Activated T-helper 17 cell treated with anti-CD3 and anti-CD28 coated beads, Interleukin-2, amount 50 U/mL, for 72 hours (primary cell): ENCODE measurements at regions not wholly inside any gene's neighbourhood (a gene's known extent, or its start where the extent isn't known, plus 50 kb on each side); places are given as distances from the start of the nearest gene placed in this dataset.

Experiments used
- ATAC-seq: fragments of 150-1000 bp; cut with Tn5 transposase; replicated peaks from 2 replicates; pipeline ENCODE4 v1.10.0; 2021; ENCODE audit warnings: mild to moderate bottlenecking, moderate library complexity
- H3K27ac Mint-ChIP-seq: one replicate; pipeline ENCODE4 v1.8.0; 2022; ENCODE audit warnings: mixed read lengths
- H3K27me3 Mint-ChIP-seq: one replicate; pipeline ENCODE4 v1.8.0; 2022; ENCODE audit warnings: mixed read lengths
- H3K36me3 Mint-ChIP-seq: one replicate; pipeline ENCODE4 v1.8.0; 2022; ENCODE audit warnings: low read depth, mild to moderate bottlenecking, mixed read lengths
- H3K4me1 Mint-ChIP-seq: one replicate; pipeline ENCODE4 v1.8.0; 2022; ENCODE audit warnings: mixed read lengths
- H3K4me3 Mint-ChIP-seq: one replicate; pipeline ENCODE4 v1.8.0; 2022; ENCODE audit warnings: mild to moderate bottlenecking, mixed read lengths
- H3K9me3 Mint-ChIP-seq: one replicate; pipeline ENCODE4 v1.8.0; 2022; ENCODE audit warnings: mixed read lengths

GRCh38 chr2:121977326-121977725, 221.9 kb downstream of the TSN start:
- Mint-ChIP-seq H3K9me3 (no peaks in the 10 kb centered on the region), H3K27ac (no peak overlapping the region), H3K4me3 (no peak overlapping the region), H3K4me1 (peaks cover 14% of the 10 kb centered on the region), H3K27me3 (no peaks in the 10 kb centered on the region), H3K36me3 (no peaks in the 10 kb centered on the region)
- ATAC-seq, result no peak

GRCh38 chr2:121992700-121993099, 237.2 kb downstream of the TSN start:
- ATAC-seq, result no peak
- Mint-ChIP-seq H3K4me1 (no peaks in the 10 kb centered on the region), H3K27me3 (peaks cover 26% of the 10 kb centered on the region), H3K27ac (no peak overlapping the region), H3K4me3 (no peak overlapping the region), H3K36me3 (no peaks in the 10 kb centered on the region), H3K9me3 (no peaks in the 10 kb centered on the region)

GRCh38 chr2:121993682-121994081, 238.2 kb downstream of the TSN start:
- Mint-ChIP-seq H3K36me3 (no peaks in the 10 kb centered on the region), H3K27ac (no peak overlapping the region), H3K9me3 (no peaks in the 10 kb centered on the region), H3K4me1 (no peaks in the 10 kb centered on the region), H3K4me3 (no peak overlapping the region), H3K27me3 (peaks cover 26% of the 10 kb centered on the region)
- ATAC-seq, result no peak

GRCh38 chr2:121994238-121995206, 239.1 kb downstream of the TSN start:
- Mint-ChIP-seq H3K27me3 (peaks cover 26% of the 10 kb centered on the region), H3K9me3 (no peaks in the 10 kb centered on the region), H3K27ac (no peak overlapping the region), H3K4me3 (no peak overlapping the region), H3K36me3 (no peaks in the 10 kb centered on the region), H3K4me1 (no peaks in the 10 kb centered on the region)
- no peak for ATAC-seq

- no peak for ATAC-seq
- no peak overlapping the region for H3K4me3 Mint-ChIP-seq
- no peaks in the 10 kb centered on the region for H3K36me3 Mint-ChIP-seq
- peaks cover 21% of the 10 kb centered on the region for H3K27me3 Mint-ChIP-seq
- no peaks in the 10 kb centered on the region for H3K4me1 Mint-ChIP-seq
- no peak overlapping the region for H3K27ac Mint-ChIP-seq
- no peaks in the 10 kb centered on the region for H3K9me3 Mint-ChIP-seq
Observed at GRCh38 chr2:121998751-121999150, 243.3 kb downstream of the TSN start.

GRCh38 chr2:121999264-121999663, 243.8 kb downstream of the TSN start:
- Mint-ChIP-seq H3K4me1 (no peaks in the 10 kb centered on the region), H3K9me3 (no peaks in the 10 kb centered on the region), H3K27me3 (peaks cover 25% of the 10 kb centered on the region), H3K27ac (no peak overlapping the region), H3K36me3 (no peaks in the 10 kb centered on the region), H3K4me3 (no peak overlapping the region)
- no peak for ATAC-seq

- no peak for ATAC-seq
- H3K4me1 Mint-ChIP-seq, result no peaks in the 10 kb centered on the region
- H3K4me3 Mint-ChIP-seq, result no peak overlapping the region
- H3K27ac Mint-ChIP-seq, result no peak overlapping the region
- no peaks in the 10 kb centered on the region for H3K36me3 Mint-ChIP-seq
- H3K9me3 Mint-ChIP-seq, result no peaks in the 10 kb centered on the region
- H3K27me3 Mint-ChIP-seq, result peaks cover 20% of the 10 kb centered on the region
Observed at GRCh38 chr2:122000556-122001340, 245.3 kb downstream of the TSN start.

GRCh38 chr2:122001441-122001874, 246.0 kb downstream of the TSN start:
- Mint-ChIP-seq H3K27ac (no peak overlapping the region), H3K27me3 (peaks cover 25% of the 10 kb centered on the region), H3K4me1 (no peaks in the 10 kb centered on the region), H3K36me3 (no peaks in the 10 kb centered on the region), H3K4me3 (no peak overlapping the region), H3K9me3 (no peaks in the 10 kb centered on the region)
- no peak for ATAC-seq

- peaks cover 29% of the 10 kb centered on the region for H3K27me3 Mint-ChIP-seq
- H3K9me3 Mint-ChIP-seq, result no peaks in the 10 kb centered on the region
- no peaks in the 10 kb centered on the region for H3K36me3 Mint-ChIP-seq
- H3K4me1 Mint-ChIP-seq, result no peaks in the 10 kb centered on the region
- H3K27ac Mint-ChIP-seq, result no peak overlapping the region
- no peak overlapping the region for H3K4me3 Mint-ChIP-seq
- no peak for ATAC-seq
Observed at GRCh38 chr2:122003196-122003940, 247.9 kb downstream of the TSN start.

- no peak overlapping the region for H3K4me3 Mint-ChIP-seq
- H3K27ac Mint-ChIP-seq, result no peak overlapping the region
- H3K4me1 Mint-ChIP-seq, result no peaks in the 10 kb centered on the region
- ATAC-seq, result no peak
- H3K36me3 Mint-ChIP-seq, result no peaks in the 10 kb centered on the region
- H3K27me3 Mint-ChIP-seq, result peaks cover 22% of the 10 kb centered on the region
- no peaks in the 10 kb centered on the region for H3K9me3 Mint-ChIP-seq
Observed at GRCh38 chr2:122007126-122007525, 251.7 kb downstream of the TSN start.

- Mint-ChIP-seq H3K27ac (no peak overlapping the region), H3K4me3 (no peak overlapping the region), H3K27me3 (peaks cover 22% of the 10 kb centered on the region), H3K36me3 (no peaks in the 10 kb centered on the region), H3K9me3 (no peaks in the 10 kb centered on the region), H3K4me1 (no peaks in the 10 kb centered on the region)
- ATAC-seq, result no peak
Observed at GRCh38 chr2:122007577-122007976, 252.1 kb downstream of the TSN start.

- ATAC-seq, result no peak
- Mint-ChIP-seq H3K36me3 (no peaks in the 10 kb centered on the region), H3K4me3 (no peak overlapping the region), H3K27ac (no peak overlapping the region), H3K27me3 (peaks cover 15% of the 10 kb centered on the region), H3K9me3 (no peaks in the 10 kb centered on the region), H3K4me1 (no peaks in the 10 kb centered on the region)
Observed at GRCh38 chr2:122009561-122009960, 254.1 kb downstream of the TSN start.

GRCh38 chr2:122011493-122012270, 256.2 kb downstream of the TSN start:
- no peaks in the 10 kb centered on the region for H3K4me1 Mint-ChIP-seq
- H3K9me3 Mint-ChIP-seq, result no peaks in the 10 kb centered on the region
- no peak overlapping the region for H3K4me3 Mint-ChIP-seq
- no peak for ATAC-seq
- H3K36me3 Mint-ChIP-seq, result no peaks in the 10 kb centered on the region
- H3K27ac Mint-ChIP-seq, result no peak overlapping the region
- H3K27me3 Mint-ChIP-seq, result peaks cover 9% of the 10 kb centered on the region

GRCh38 chr2:122018736-122019135, 263.3 kb downstream of the TSN start:
- no peaks in the 10 kb centered on the region for H3K9me3 Mint-ChIP-seq
- ATAC-seq, result no peak
- H3K27ac Mint-ChIP-seq, result no peak overlapping the region
- H3K4me1 Mint-ChIP-seq, result no peaks in the 10 kb centered on the region
- H3K27me3 Mint-ChIP-seq, result peaks cover 16% of the 10 kb centered on the region
- H3K4me3 Mint-ChIP-seq, result no peak overlapping the region
- no peaks in the 10 kb centered on the region for H3K36me3 Mint-ChIP-seq
